NCI-H1105 treated with DMSO at 0.1 percent for 48 hours (cell line): ENCODE measurements at regions not wholly inside any gene's neighbourhood (a gene's known extent, or its start where the extent isn't known, plus 50 kb on each side); places are given as distances from the start of the nearest gene placed in this dataset.

Experiments used
- DNase-seq: peaks from one replicate; lab custom pipeline; 2025; lab: John Stamatoyannopoulos, UW

GRCh38 chr3:104740874-104741379 is 625.8 kb upstream of the ALCAM start:
- DNase-seq: no peak

- DNase-seq: no peak
Observed at GRCh38 chr3:104742044-104742443, 624.7 kb upstream of the ALCAM start.

GRCh38 chr3:104745313-104745712 is 621.4 kb upstream of the ALCAM start:
- no peak for DNase-seq

- no peak for DNase-seq
Observed at GRCh38 chr3:104746056-104746455, 620.7 kb upstream of the ALCAM start.

GRCh38 chr3:104750581-104750980 is 616.1 kb upstream of the ALCAM start:
- no peak for DNase-seq

- no peak for DNase-seq
Observed at GRCh38 chr3:104755791-104756190, 610.9 kb upstream of the ALCAM start.

- no peak for DNase-seq
Observed at GRCh38 chr3:104763007-104763406, 603.7 kb upstream of the ALCAM start.

- no peak for DNase-seq
Observed at GRCh38 chr3:104764496-104764895, 602.2 kb upstream of the ALCAM start.

GRCh38 chr3:104768886-104769285 is 597.8 kb upstream of the ALCAM start:
- DNase-seq: no peak

GRCh38 chr3:104779324-104779723 is 587.4 kb upstream of the ALCAM start:
- DNase-seq: no peak

GRCh38 chr3:104781112-104781511 is 585.6 kb upstream of the ALCAM start:
- DNase-seq: no peak

- DNase-seq: no peak
Observed at GRCh38 chr3:104785947-104786346, 580.8 kb upstream of the ALCAM start.

- no peak for DNase-seq
Observed at GRCh38 chr3:104787306-104787705, 579.4 kb upstream of the ALCAM start.

GRCh38 chr3:104788807-104789206 is 577.9 kb upstream of the ALCAM start:
- no peak for DNase-seq

- no peak for DNase-seq
Observed at GRCh38 chr3:104791331-104791730, 575.4 kb upstream of the ALCAM start.

GRCh38 chr3:104796556-104796955 is 570.2 kb upstream of the ALCAM start:
- no peak for DNase-seq

GRCh38 chr3:104805042-104805441 is 561.7 kb upstream of the ALCAM start:
- peak; percentile 97 for DNase-seq

GRCh38 chr3:104805508-104805907 is 561.2 kb upstream of the ALCAM start:
- peak; percentile 71 for DNase-seq

- DNase-seq: peak; percentile 65
Observed at GRCh38 chr3:104810896-104811295, 555.8 kb upstream of the ALCAM start.

GRCh38 chr3:104816008-104816407 is 550.7 kb upstream of the ALCAM start:
- no peak for DNase-seq

GRCh38 chr3:104816716-104817115 is 550.0 kb upstream of the ALCAM start:
- DNase-seq: no peak

GRCh38 chr3:104819333-104819732 is 547.4 kb upstream of the ALCAM start:
- no peak for DNase-seq

- no peak for DNase-seq
Observed at GRCh38 chr3:104820959-104821358, 545.8 kb upstream of the ALCAM start.

- DNase-seq: no peak
Observed at GRCh38 chr3:104825116-104825515, 541.6 kb upstream of the ALCAM start.

- DNase-seq: no peak
Observed at GRCh38 chr3:104831071-104831470, 535.6 kb upstream of the ALCAM start.
